Right cardiac atrium (tissue), 5 donors: ENCODE measurements at regions not wholly inside any gene's neighbourhood (a gene's known extent, or its start where the extent isn't known, plus 50 kb on each side); places are given as distances from the start of the nearest gene placed in this dataset.
A peak's percentile ranks its signal among the peaks of the same experiment; 100 is the strongest.

Experiments used
- ATAC-seq, 2 donors: fragments of 200-7000 bp; cut with Tn5 transposase; one replicate each; pipeline versions ENCODE4 v1.8.0 to v1.9.1; 2020; ENCODE audit warnings: moderate library complexity in 2 of 2, mild to moderate bottlenecking in 1 of 2
- DNase-seq, 3 donors: peaks; one replicate each; pipeline ENCODE4 v3.0.0-alpha.2; 2020
- H3K27ac ChIP-seq: one replicate; pipeline ENCODE4 v1.5.1; 2013; ENCODE audit warnings: mild to moderate bottlenecking, low read length, control low read depth, moderate library complexity
- H3K27me3 ChIP-seq: one replicate; pipeline ENCODE4 v1.6.1; 2013; ENCODE audit not compliant: control insufficient read depth, insufficient read depth
- H3K4me1 ChIP-seq: one replicate; pipeline ENCODE4 v1.6.1; 2013; ENCODE audit warnings: low read length; ENCODE audit not compliant: control insufficient read depth, insufficient read depth
- H3K4me3 ChIP-seq: one replicate; pipeline ENCODE4 v1.5.1; 2013; ENCODE audit warnings: low read length, control low read depth
- H3K9me3 ChIP-seq: one replicate; pipeline ENCODE4 v1.6.1; 2013; ENCODE audit warnings: low read length; ENCODE audit not compliant: control insufficient read depth
- whole genome bisulfite sequencing: extraction: QIAGEN DNeasy Blood & Tissue Kit; methylation state at CpG from one replicate; pipeline ENCODE4 v1.1.7; 2013; 5-methylcytosine and 5-hydroxymethylcytosine counted together
- intact Hi-C, 4 donors: fragments of 100-400 bp; cut with DNase I; formaldehyde crosslinking; loops; one replicate each; pipeline versions ENCODE4 v1.11.0 to v1.14.0; 2022 to 2023
- donor health status: healthy with polysubstance abuse.
- donor health status: DM: no; HTN: yes; CAD: no.
- donor health status: DM: no; HTN: no; CAD: no.
- donor health status: DM: no; HTN: yes; CAD: no; lungs with severe emphysema.
- donor health status: DM: yes; HTN: yes; CAD: no.

DNA sequence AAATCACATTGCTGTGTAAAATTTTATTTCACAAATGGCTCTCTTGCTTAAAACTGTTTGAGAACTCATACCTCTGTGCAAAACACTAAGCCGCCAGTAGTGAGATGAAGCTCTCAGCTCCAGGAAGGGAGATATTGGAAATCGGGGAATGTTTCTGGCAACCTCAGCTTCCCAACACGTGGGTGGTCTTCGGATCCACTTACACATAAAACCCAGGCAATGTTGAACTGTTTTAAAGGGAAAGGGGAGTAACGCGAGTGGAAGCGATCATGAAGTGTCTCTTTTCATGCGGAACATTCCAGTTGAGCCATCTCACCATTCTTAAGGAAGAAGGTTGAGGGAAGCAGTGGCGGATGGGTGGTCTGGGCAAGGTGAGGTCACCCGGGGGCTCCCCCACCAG is 136.8 kb downstream of the ASB1 start:
- Histone ChIP-seq H3K27me3 (no peaks in the 10 kb centered on the region), H3K4me3 (no peak overlapping the region), H3K4me1 (no peaks in the 10 kb centered on the region), H3K27ac (no peak overlapping the region), H3K9me3 (no peaks in the 10 kb centered on the region)
- no peak for DNase-seq
- intact Hi-C loops = no loop called here
- ATAC-seq = no peak
- 78% methylated on average over 10 of the region's 10 CpGs for WGBS

GRCh38 chr2:238564286-238564920 is 137.7 kb downstream of the ASB1 start:
- 80% methylated on average over 16 of the region's 16 CpGs for WGBS
- DNase-seq (no peak), ATAC-seq (no peak)
- no peaks in the 10 kb centered on the region for H3K9me3 ChIP-seq
- intact Hi-C loops = no loop called here
- no peaks in the 10 kb centered on the region for H3K27me3 ChIP-seq
- H3K27ac ChIP-seq = no peak overlapping the region
- no peaks in the 10 kb centered on the region for H3K4me1 ChIP-seq
- H3K4me3 ChIP-seq = no peak overlapping the region

GRCh38 chr2:238565031-238565430 is 138.3 kb downstream of the ASB1 start:
- intact Hi-C loops = no loop called here
- ATAC-seq (no peak), DNase-seq (no peak)
- H3K4me1 ChIP-seq = no peaks in the 10 kb centered on the region
- H3K9me3 ChIP-seq = no peaks in the 10 kb centered on the region
- WGBS = 84% methylated on average over 6 of the region's 6 CpGs
- no peak overlapping the region for H3K4me3 ChIP-seq
- H3K27ac ChIP-seq = no peak overlapping the region
- no peaks in the 10 kb centered on the region for H3K27me3 ChIP-seq

DNA sequence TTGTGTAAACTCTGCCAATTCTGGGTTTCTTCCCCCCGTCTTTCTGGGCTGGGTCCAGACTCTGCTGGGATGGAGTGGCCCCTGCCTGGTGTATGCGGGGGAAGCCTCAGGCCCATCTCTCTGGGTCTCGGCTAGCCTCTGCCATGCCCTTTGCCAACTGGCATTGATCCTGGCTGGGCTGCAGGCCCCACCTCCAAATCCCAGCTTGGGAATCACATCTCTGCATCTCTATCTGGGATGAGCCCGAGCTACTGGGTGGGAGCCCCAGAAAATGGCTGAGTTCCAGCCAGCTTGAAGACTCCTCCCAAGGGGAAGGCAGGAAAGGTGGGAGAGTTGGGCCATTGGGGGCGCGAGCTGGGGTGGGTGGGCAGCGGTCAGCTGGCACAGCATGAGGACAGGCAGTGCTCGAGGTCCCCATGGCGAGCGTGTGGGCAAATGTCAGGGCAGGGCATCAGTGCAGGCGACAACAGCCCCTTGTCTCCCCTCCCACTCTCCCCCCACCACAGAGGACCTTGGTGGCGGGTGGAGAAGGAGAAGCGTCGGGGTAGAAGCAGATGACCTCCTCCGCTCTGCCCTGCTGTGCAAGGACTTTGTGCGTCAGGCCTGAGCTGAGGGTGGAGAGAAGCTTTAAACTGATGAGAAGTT is 139.4 kb downstream of the ASB1 start:
- ATAC-seq (no peak), DNase-seq (no peak)
- 83% methylated on average over 16 of the region's 16 CpGs for WGBS
- intact Hi-C loops = no loop called here
- Histone ChIP-seq H3K27me3 (no peaks in the 10 kb centered on the region), H3K4me3 (no peak overlapping the region), H3K4me1 (no peaks in the 10 kb centered on the region), H3K9me3 (no peaks in the 10 kb centered on the region), H3K27ac (no peak overlapping the region)

DNA sequence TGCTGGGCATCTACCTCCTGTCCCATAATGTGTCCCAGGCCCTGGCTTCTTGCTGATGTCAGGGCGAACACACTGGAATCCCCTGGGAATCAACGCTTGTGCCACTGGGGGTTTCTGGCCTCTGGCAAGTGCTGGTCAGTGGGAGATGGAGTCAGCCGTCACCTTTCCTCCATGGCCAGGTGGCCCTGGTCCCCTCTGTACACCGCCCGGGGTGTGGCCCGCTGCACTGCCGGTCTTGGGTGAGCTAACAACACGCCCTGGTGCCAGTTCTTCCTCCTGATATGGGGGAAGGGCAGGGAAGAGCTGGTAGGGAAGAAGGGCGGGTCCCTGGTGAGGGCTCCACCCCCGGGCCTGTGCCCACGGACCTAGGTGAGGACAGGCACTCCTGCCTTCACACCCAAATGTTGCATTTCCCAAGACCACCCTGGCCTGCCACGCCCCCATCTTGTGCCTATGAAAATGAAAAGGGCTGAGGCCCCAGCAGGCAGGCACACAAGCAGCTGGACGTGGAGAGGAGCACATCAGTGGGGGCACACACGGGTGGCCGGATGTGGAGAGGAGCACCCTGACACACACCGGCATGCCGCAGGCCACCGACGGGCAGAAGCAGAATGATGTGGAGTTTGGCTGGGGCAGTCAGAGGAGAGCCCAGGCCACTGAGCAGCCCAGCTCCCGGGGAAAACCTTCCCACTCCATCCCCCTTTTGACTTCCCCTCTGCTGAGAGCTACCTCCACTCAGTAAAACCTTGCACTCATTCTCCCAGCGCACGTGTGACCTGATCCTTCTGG is 140.5 kb downstream of the ASB1 start:
- Histone ChIP-seq H3K9me3 (no peaks in the 10 kb centered on the region), H3K27ac (no peak overlapping the region), H3K27me3 (no peaks in the 10 kb centered on the region), H3K4me3 (no peak overlapping the region), H3K4me1 (no peaks in the 10 kb centered on the region)
- WGBS = 83% methylated on average over 22 of the region's 22 CpGs
- intact Hi-C loops = no loop called here
- DNase-seq (no peak), ATAC-seq (no peak)

DNA sequence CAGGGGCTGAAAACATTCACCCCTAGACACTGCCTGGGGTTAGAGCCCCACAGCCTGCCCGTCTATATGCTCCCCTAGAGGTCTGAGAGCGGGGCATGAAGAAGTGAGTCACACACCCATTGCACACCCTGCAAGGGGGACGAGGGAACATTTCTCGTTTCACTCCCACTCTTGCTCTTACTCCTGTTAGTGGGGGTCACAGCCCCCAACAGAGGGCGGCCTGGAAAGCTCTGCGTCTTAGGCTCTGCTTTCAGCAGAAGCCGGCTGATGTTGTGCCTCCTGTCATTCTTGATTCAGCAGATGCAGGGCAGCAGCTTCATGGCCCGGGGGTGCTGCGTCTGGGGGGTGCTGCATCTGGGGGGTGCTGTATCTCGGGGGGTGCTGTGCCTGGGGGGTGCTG is 141.3 kb downstream of the ASB1 start:
- no peaks in the 10 kb centered on the region for H3K4me1 ChIP-seq
- no peaks in the 10 kb centered on the region for H3K27me3 ChIP-seq
- no peak overlapping the region for H3K27ac ChIP-seq
- WGBS = 67% methylated on average over 10 of the region's 10 CpGs
- H3K9me3 ChIP-seq = no peaks in the 10 kb centered on the region
- DNase-seq = no peak
- intact Hi-C loops = no loop called here
- no peak overlapping the region for H3K4me3 ChIP-seq
- ATAC-seq = no peak

GRCh38 chr2:238568455-238569440 is 142.0 kb downstream of the ASB1 start:
- no peak for ATAC-seq
- intact Hi-C loops = no loop called here
- 77% methylated on average over 27 of the region's 27 CpGs for WGBS
- no peak for DNase-seq
- H3K4me3 ChIP-seq = no peak overlapping the region
- H3K9me3 ChIP-seq = no peaks in the 10 kb centered on the region
- H3K27ac ChIP-seq = no peak overlapping the region
- no peaks in the 10 kb centered on the region for H3K4me1 ChIP-seq
- H3K27me3 ChIP-seq = no peaks in the 10 kb centered on the region

- Histone ChIP-seq H3K9me3 (no peaks in the 10 kb centered on the region), H3K27me3 (no peaks in the 10 kb centered on the region), H3K4me3 (no peak overlapping the region), H3K27ac (no peak overlapping the region), H3K4me1 (no peaks in the 10 kb centered on the region)
- peak; percentile 59 to 78 for ATAC-seq
- intact Hi-C loops = no loop called here
- 73% methylated on average over 25 of the region's 25 CpGs for WGBS
- DNase-seq = peak in 2 of 3 donors; percentile 61 to 66
Measured at GRCh38 chr2:238569507-238570195, 142.9 kb downstream of the ASB1 start.

DNA sequence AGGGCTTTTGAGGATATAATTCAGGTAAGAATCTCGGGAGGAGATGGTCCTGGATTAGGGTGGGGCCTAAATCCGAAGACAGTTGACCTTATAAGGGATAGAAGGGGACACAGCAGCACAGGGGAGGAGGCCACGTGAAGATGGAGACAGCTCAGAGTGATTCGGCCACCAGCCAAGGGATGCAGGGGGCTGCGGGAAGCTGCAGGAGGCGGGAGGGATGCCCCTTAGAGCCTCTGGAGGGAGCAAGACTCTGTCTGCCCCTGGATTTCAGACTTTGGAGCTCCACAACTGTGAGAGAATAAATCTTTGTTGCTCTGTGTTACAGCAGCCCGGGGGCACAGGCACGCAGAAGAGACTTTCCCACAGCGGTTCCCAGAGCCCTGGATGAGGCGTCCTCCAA is 143.7 kb downstream of the ASB1 start:
- DNase-seq (no peak), ATAC-seq (no peak)
- no peaks in the 10 kb centered on the region for H3K9me3 ChIP-seq
- intact Hi-C loops = no loop called here
- 81% methylated on average over 10 of the region's 10 CpGs for WGBS
- H3K4me3 ChIP-seq = no peak overlapping the region
- no peak overlapping the region for H3K27ac ChIP-seq
- H3K4me1 ChIP-seq = no peaks in the 10 kb centered on the region
- H3K27me3 ChIP-seq = no peaks in the 10 kb centered on the region

- intact Hi-C loops = no loop called here
- 74% methylated on average over 17 of the region's 17 CpGs for WGBS
- Histone ChIP-seq H3K4me1 (no peaks in the 10 kb centered on the region), H3K9me3 (no peaks in the 10 kb centered on the region), H3K27ac (no peak overlapping the region), H3K4me3 (no peak overlapping the region), H3K27me3 (no peaks in the 10 kb centered on the region)
- DNase-seq (no peak), ATAC-seq (no peak)
Measured at GRCh38 chr2:238570926-238571325, 144.2 kb downstream of the ASB1 start.
